ENCODE measurements at regions not wholly inside any gene's neighbourhood (a gene's known extent, or its start where the extent isn't known, plus 50 kb on each side); places are given as distances from the start of the nearest gene placed in this dataset.

DNA sequence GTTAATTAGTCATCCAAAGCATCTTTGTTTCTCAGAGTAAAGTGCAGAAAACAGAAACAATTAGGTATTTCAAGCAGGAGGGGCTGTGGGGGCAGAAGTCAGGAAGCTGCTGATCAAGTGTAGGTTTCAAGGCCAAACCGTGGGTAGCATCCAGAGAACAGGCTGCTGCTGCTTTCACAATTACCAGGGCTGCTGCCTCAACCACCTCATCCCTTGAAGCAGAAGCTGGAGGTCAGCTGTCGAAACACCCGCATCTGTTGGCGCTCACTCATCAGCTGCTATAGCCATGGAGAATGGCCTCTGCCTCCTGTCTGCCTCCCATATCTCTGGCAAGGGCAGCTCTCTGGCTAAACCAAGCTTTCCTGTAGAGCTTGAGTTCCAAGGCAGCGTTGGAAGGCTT, 122.9 kb upstream of the OSMR start:
- DNase-seq (ENCODE audit: low read depth), result no peak
- Histone ChIP-seq H3K4me3 (ENCODE audit: low read depth, low read length) (no peak overlapping the region), H3K27me3 (ENCODE audit: control insufficient read depth, insufficient read depth, low read length) (no peaks in the 10 kb centered on the region), H3K36me3 (ENCODE audit: control insufficient read depth, insufficient read depth, low read length) (no peaks in the 10 kb centered on the region)
- POLR2A ChIA-PET, result no interaction called here
- CTCF ChIA-PET, result no interaction called here
- TF ChIP-seq, protein P1, sequence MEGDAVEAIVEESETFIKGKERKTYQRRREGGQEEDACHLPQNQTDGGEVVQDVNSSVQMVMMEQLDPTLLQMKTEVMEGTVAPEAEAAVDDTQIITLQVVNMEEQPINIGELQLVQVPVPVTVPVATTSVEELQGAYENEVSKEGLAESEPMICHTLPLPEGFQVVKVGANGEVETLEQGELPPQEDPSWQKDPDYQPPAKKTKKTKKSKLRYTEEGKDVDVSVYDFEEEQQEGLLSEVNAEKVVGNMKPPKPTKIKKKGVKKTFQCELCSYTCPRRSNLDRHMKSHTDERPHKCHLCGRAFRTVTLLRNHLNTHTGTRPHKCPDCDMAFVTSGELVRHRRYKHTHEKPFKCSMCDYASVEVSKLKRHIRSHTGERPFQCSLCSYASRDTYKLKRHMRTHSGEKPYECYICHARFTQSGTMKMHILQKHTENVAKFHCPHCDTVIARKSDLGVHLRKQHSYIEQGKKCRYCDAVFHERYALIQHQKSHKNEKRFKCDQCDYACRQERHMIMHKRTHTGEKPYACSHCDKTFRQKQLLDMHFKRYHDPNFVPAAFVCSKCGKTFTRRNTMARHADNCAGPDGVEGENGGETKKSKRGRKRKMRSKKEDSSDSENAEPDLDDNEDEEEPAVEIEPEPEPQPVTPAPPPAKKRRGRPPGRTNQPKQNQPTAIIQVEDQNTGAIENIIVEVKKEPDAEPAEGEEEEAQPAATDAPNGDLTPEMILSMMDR (IDR thresholded peaks at IDR 0.05; ENCODE audit: insufficient read depth, low read depth, low read length), result no peak

DNA sequence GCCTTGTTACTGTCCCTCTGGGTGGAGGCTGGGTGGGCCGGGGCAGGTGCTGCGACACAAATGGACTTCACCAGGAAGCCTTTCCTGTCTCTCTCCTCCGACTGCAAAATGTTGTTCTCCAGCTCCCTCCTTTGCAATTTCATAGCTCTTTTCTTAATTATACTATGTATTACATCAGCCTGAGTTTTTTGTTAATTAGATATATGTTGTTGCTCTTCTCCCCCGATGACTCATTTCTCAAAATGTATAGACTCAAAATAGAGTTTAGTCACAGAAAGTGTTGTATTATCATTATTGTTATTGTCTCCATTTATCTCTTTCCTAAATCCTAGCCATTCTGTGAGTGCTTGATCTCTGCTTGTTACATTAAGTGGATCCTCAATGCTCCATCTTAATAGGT, 122.4 kb upstream of the OSMR start:
- DNase-seq (ENCODE audit: low read depth), result no peak
- CTCF ChIA-PET, result interaction anchor here (0.6 kb wide), 1 partner anchor 281 kb away, joined by 4 read pairs; no protein-coding TSS in a partner anchor
- H3K27me3 ChIP-seq (ENCODE audit: control insufficient read depth, insufficient read depth, low read length), result no peaks in the 10 kb centered on the region
- TF ChIP-seq, protein P1 (IDR thresholded peaks at IDR 0.05; ENCODE audit: insufficient read depth, low read depth, low read length), result no peak
- H3K4me3 ChIP-seq (ENCODE audit: low read depth, low read length), result no peak overlapping the region
- no peaks in the 10 kb centered on the region for H3K36me3 ChIP-seq (ENCODE audit: control insufficient read depth, insufficient read depth, low read length)
- POLR2A ChIA-PET, result no interaction called here

DNA sequence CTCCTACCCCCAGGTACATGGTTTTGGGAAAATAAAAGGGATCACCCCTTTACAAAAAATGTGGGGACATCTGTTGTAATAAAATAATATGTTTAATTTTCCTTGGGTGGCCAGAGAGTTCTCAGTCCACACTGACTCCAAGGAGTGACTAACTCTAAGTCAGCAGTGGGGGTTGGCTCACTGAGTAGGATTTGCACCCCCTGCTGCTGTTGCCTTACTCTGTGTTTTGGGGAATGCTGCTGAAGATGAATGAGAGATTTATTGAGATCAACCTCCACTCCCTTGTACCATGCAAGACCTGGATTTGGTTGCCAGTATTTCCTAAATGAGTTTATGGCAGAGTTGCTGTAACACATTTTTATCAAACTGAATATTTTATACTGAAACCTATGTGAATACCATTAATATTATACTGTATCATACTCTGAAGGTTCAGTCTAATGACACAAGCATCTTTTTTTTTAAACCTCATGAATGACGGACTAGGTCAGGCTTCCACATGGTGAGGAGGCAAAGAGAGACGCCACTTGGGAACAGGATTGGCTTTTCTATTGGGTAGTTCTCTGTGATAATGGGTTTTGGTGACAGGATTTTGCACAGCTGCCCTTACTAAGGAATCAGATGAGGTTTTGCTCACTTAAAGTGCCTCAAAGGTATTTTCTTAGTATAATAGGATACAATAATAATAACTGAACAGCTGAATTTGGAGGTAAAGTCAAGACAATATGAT, 121.3 kb upstream of the OSMR start:
- Histone ChIP-seq H3K4me3 (ENCODE audit: low read depth, low read length) (no peak overlapping the region), H3K36me3 (ENCODE audit: control insufficient read depth, insufficient read depth, low read length) (no peaks in the 10 kb centered on the region), H3K27me3 (ENCODE audit: control insufficient read depth, insufficient read depth, low read length) (no peaks in the 10 kb centered on the region)
- CTCF ChIA-PET, result interaction anchor here (0.8 kb wide), 1 partner anchor 11 kb away, joined by 3 read pairs; no protein-coding TSS in a partner anchor
- TF ChIP-seq, protein P1 (IDR thresholded peaks at IDR 0.05; ENCODE audit: insufficient read depth, low read depth, low read length), result 0 out of 2 replicates have a peak, but pooled peaks have one; percentile 3
- no peak for DNase-seq (ENCODE audit: low read depth)
- POLR2A ChIA-PET, result no interaction called here

- ChIA-PET CTCF (interaction anchor here (0.8 to 1.3 kb wide), 2 partner anchors 11 to 274 kb away, joined by 3 to 4 read pairs; no protein-coding TSS in a partner anchor), POLR2A (no interaction called here)
- H3K4me3 ChIP-seq (ENCODE audit: low read depth, low read length), result no peak overlapping the region
- 0 out of 2 replicates have a peak, but pooled peaks cover 1% of the 10 kb centered on the region for H3K27me3 ChIP-seq (ENCODE audit: control insufficient read depth, insufficient read depth, low read length)
- DNase-seq (ENCODE audit: low read depth), result no peak
- TF ChIP-seq, protein P1 (IDR thresholded peaks at IDR 0.05; ENCODE audit: insufficient read depth, low read depth, low read length), result no peak
- H3K36me3 ChIP-seq (ENCODE audit: control insufficient read depth, insufficient read depth, low read length), result no peaks in the 10 kb centered on the region
Measured at GRCh38 chr5:38725371-38725865, 120.4 kb upstream of the OSMR start.

DNA sequence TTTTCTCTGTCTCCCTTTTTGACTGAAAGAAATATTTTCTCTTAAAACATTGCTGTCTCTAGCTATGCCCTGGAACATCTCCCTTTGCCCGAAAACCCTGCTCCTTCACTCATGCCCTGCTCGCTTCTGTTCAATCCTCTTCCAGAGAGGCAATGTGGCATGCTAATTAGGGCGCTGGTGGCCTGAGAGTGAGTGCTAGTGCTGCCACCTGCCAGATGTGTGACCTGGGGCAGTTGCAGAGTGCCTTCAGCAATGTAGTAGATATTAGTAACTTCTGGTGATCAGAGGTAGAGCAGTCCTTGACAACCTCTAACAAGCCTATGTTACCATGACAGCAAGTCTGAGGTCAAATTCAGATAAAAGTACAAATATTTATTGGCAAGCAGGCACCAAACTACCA, 119.5 kb upstream of the OSMR start:
- CTCF ChIA-PET, result interaction anchor here (1.3 kb wide), 1 partner anchor 275 kb away, joined by 4 read pairs; no protein-coding TSS in a partner anchor
- no peak overlapping the region for H3K4me3 ChIP-seq (ENCODE audit: low read depth, low read length)
- TF ChIP-seq, protein P1 (IDR thresholded peaks at IDR 0.05; ENCODE audit: insufficient read depth, low read depth, low read length), result no peak
- no peaks in the 10 kb centered on the region for H3K36me3 ChIP-seq (ENCODE audit: control insufficient read depth, insufficient read depth, low read length)
- 0 out of 2 replicates have a peak, but pooled peaks cover 1% of the 10 kb centered on the region for H3K27me3 ChIP-seq (ENCODE audit: control insufficient read depth, insufficient read depth, low read length)
- DNase-seq (ENCODE audit: low read depth), result no peak
- POLR2A ChIA-PET, result no interaction called here

Measured in BJ (cell line).